Endothelial cell of umbilical vein (primary cell): ENCODE measurements at regions not wholly inside any gene's neighbourhood (a gene's known extent, or its start where the extent isn't known, plus 50 kb on each side); places are given as distances from the start of the nearest gene placed in this dataset.

Source experiments
- BruUV-seq: library from RNA; stranded (reverse); fragments of 400-500 nt; replicated peaks from 2 replicates; lab custom pipeline; 2021; lab: Mats Ljungman, UMichigan
- CTCF ChIA-PET: fragments of 300-600, 350-600 bp; sonication (Branson Sonifier 250); formaldehyde crosslinking; loops from one replicate; lab custom pipeline; 2021; ENCODE audit warnings: antibody characterized with exemption, inconsistent platforms; lab: Charles Lee
- POLR2A ChIA-PET: fragments of 300-600, 350-600 bp; sonication (Branson Sonifier 250); formaldehyde crosslinking; loops from one replicate; lab custom pipeline; 2021; ENCODE audit warnings: antibody characterized with exemption, inconsistent platforms; lab: Charles Lee
- DNase-seq: peaks from one replicate; pipeline ENCODE4 v3.0.0-alpha.2; 2011; ENCODE audit warnings: low read depth, low spot score
- FAIRE-seq: peaks from 2 replicates; lab custom pipeline; 2011; peaks lifted over from hg19 to GRCh38; lab: Jason Lieb, UNC
- H2AFZ ChIP-seq: 2 replicates; pipeline ENCODE4 v1.6.0; 2012; ENCODE audit warnings: low read depth, low read length, control low read depth, inconsistent platforms
- H3K27ac ChIP-seq: 2 replicates; pipeline ENCODE4 v1.5.1; 2011; ENCODE audit warnings: low read depth, mild to moderate bottlenecking, control low read depth, low read length, moderate library complexity; ENCODE audit not compliant: insufficient read depth
- H3K27me3 ChIP-seq, 2 experiments: 2 replicates each; pipeline versions ENCODE4 v1.6.0 to v1.6.1; 2011; ENCODE audit warnings: low read length in 2 of 2, mixed read lengths in 1 of 2; ENCODE audit not compliant: control insufficient read depth in 2 of 2, insufficient read depth in 2 of 2
- H3K36me3 ChIP-seq, 2 experiments: 2 replicates in 1 of 2; 3 replicates in 1 of 2; pipeline ENCODE4 v1.5.1; 2011; ENCODE audit warnings: low read length in 2 of 2, mild to moderate bottlenecking in 1 of 2, moderate library complexity in 1 of 2; ENCODE audit not compliant: control insufficient read depth in 2 of 2, insufficient read depth in 2 of 2; ENCODE audit errors: extremely low read depth in 1 of 2
- H3K4me1 ChIP-seq: 3 replicates; pipeline ENCODE4 v1.5.1; 2011; ENCODE audit warnings: mild to moderate bottlenecking, low read length; ENCODE audit not compliant: control insufficient read depth, insufficient read depth; ENCODE audit errors: extremely low read depth
- H3K4me2 ChIP-seq: 2 replicates; pipeline ENCODE4 v1.6.1; 2011; ENCODE audit warnings: low read length, control low read depth, mixed read lengths; ENCODE audit not compliant: insufficient read depth
- H3K4me3 ChIP-seq, 3 experiments: fragments of 200-600 bp in 1 of 3; sonication (generic), shearing (Covaris generic) in 1 of 3; replicated peaks in 1 of 3; 2 replicates each; pipeline ENCODE4 v1.5.1; 2011 to 2016; ENCODE audit warnings: control low read depth in 3 of 3, low read length in 3 of 3, mild to moderate bottlenecking in 2 of 3, inconsistent platforms in 1 of 3, low read depth in 1 of 3, moderate library complexity in 1 of 3; ENCODE audit not compliant: insufficient read depth in 1 of 3
- H3K79me2 ChIP-seq: 2 replicates; pipeline ENCODE4 v1.6.0; 2012; ENCODE audit warnings: low read length, inconsistent platforms; ENCODE audit not compliant: control insufficient read depth, insufficient read depth
- H3K9ac ChIP-seq: replicated peaks from 2 replicates; pipeline ENCODE3; 2011; ENCODE audit warnings: low read length, control low read depth; ENCODE audit not compliant: insufficient read depth; ENCODE audit errors: extremely low read depth
- H3K9me1 ChIP-seq: replicated peaks from 3 replicates; pipeline ENCODE4 v1.6.0; 2011; ENCODE audit warnings: mild to moderate bottlenecking, low read length; ENCODE audit not compliant: control insufficient read depth, insufficient read depth; ENCODE audit errors: extremely low read depth
- H3K9me3 ChIP-seq: replicated peaks from 2 replicates; pipeline ENCODE4 v1.5.1; 2012; ENCODE audit warnings: low read length, inconsistent platforms; ENCODE audit not compliant: control insufficient read depth, insufficient read depth
- H4K20me1 ChIP-seq: replicated peaks from 2 replicates; pipeline ENCODE3; 2011; ENCODE audit warnings: mild to moderate bottlenecking, low read length; ENCODE audit not compliant: control insufficient read depth, insufficient read depth; ENCODE audit errors: extremely low read depth
- EZH2 ChIP-seq: IDR thresholded peaks from 2 replicates; pipeline ENCODE4 v1.6.1; 2012; ENCODE audit warnings: borderline replicate concordance, low read depth, mild to moderate bottlenecking, moderate library complexity, low read length, inconsistent platforms; ENCODE audit not compliant: severe bottlenecking
- FOS ChIP-seq: IDR thresholded peaks from 2 replicates; pipeline ENCODE4 v1.6.1; 2011; ENCODE audit warnings: mild to moderate bottlenecking, low read length, moderate library complexity, borderline replicate concordance; ENCODE audit not compliant: insufficient read depth
- GATA2 ChIP-seq: IDR thresholded peaks from 2 replicates; pipeline ENCODE4 v1.7.0; 2011; ENCODE audit warnings: low read depth, mild to moderate bottlenecking, moderate library complexity, mixed read lengths, low read length; ENCODE audit not compliant: insufficient read length, insufficient read depth
- JUN ChIP-seq: IDR thresholded peaks from 2 replicates; pipeline ENCODE4 v1.6.1; 2011; ENCODE audit warnings: borderline replicate concordance, low read depth; ENCODE audit not compliant: insufficient read length, insufficient read depth
- MYC ChIP-seq: IDR thresholded peaks from one replicate; pipeline ENCODE4 v1.6.1; 2011; ENCODE audit warnings: mild to moderate bottlenecking, low read depth, low read length
- POLR2A ChIP-seq: IDR thresholded peaks from 2 replicates; pipeline ENCODE4 v1.6.1; 2012; ENCODE audit warnings: low read depth, mild to moderate bottlenecking, control low read depth, low read length
- POLR2AphosphoS5 ChIP-seq: IDR thresholded peaks from 2 replicates; pipeline ENCODE4 v1.6.1; 2012; ENCODE audit warnings: low read depth, mild to moderate bottlenecking, control low read depth, low read length, moderate library complexity; ENCODE audit not compliant: insufficient read depth
- dilution Hi-C: fragments of 300-500 bp; cut with MboI; formaldehyde crosslinking; loops from one replicate; pipeline ENCODE4 v1.15.0; 2019; ENCODE audit warnings: low sequenced_read_pairs; ENCODE audit not compliant: extremely low pct_ligation_motif_present
- intact Hi-C: fragments of 100-400 bp; cut with micrococcal nuclease; formaldehyde crosslinking; loops from one replicate; pipeline ENCODE4 v1.10.0; 2022
- TF ChIP-seq, protein P1 (sequence below), 2 donors: IDR thresholded peaks; 1 replicate in 1 of 2; 2 replicates in 1 of 2; pipeline ENCODE4 v1.5.1; 2011; ENCODE audit warnings: low read length in 2 of 2, mild to moderate bottlenecking in 2 of 2, moderate library complexity in 2 of 2, control low read depth in 1 of 2, inconsistent platforms in 1 of 2, low read depth in 1 of 2; ENCODE audit not compliant: insufficient read depth in 1 of 2; ENCODE audit errors: extremely low read depth in 1 of 2
- TF ChIP-seq, protein P2 (sequence below): IDR thresholded peaks from 2 replicates; pipeline ENCODE4 v1.6.1; 2011; ENCODE audit not compliant: insufficient read depth, insufficient read length

DNA sequence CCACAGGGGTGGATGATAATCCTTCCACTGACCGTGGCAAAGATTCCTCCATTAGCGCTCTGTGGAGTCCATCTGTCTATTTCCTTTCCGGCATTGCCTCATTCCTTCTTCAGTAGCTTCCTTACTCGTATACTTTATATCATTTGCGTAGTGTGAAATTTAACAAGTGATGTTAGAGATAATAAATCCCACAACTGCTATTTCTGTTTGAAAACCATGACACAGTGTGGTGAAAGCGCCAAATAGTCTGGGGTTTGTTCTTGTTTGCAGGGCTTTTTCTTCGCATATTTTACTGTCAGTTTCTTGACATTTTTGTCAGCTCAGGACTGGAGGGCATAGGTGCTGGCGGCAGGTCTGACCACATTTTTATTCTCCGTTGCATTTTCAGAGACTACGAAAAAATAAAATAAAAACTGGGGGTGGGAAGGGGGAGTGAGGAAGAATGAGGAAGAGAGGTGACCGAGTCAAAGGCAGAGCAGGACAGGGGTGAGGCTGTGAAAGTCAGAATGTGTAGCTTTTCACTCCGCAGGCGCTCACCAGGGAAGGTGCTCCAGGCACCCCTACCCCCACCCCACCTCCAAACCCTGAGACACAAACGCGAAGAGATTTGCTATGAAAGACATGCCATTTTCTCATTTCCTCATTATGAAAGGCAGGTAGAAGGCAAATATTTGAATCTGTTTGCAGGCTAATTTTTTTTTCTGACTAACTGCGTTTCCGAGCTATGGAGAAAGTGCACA is 965.0 kb downstream of the MCTP2 start:
- Histone ChIP-seq H3K27ac (no peak overlapping the region), H4K20me1 (no peaks in the 10 kb centered on the region), H3K79me2 (no peaks in the 10 kb centered on the region), H3K9ac (no peak overlapping the region), H2AFZ (no peak overlapping the region), H3K4me1 (no peaks in the 10 kb centered on the region), H3K9me3 (no peaks in the 10 kb centered on the region), H3K4me3 (no peak overlapping the region), H3K36me3 (no peaks in the 10 kb centered on the region), H3K4me2 (no peak overlapping the region), H3K27me3 (no peaks in the 10 kb centered on the region), H3K9me1 (no peaks in the 10 kb centered on the region)
- TF ChIP-seq FOS (no peak), EZH2 (no peak), POLR2AphosphoS5 (no peak), MYC (no peak), JUN (no peak), POLR2A (no peak), GATA2 (no peak)
- TF ChIP-seq, protein P1, sequence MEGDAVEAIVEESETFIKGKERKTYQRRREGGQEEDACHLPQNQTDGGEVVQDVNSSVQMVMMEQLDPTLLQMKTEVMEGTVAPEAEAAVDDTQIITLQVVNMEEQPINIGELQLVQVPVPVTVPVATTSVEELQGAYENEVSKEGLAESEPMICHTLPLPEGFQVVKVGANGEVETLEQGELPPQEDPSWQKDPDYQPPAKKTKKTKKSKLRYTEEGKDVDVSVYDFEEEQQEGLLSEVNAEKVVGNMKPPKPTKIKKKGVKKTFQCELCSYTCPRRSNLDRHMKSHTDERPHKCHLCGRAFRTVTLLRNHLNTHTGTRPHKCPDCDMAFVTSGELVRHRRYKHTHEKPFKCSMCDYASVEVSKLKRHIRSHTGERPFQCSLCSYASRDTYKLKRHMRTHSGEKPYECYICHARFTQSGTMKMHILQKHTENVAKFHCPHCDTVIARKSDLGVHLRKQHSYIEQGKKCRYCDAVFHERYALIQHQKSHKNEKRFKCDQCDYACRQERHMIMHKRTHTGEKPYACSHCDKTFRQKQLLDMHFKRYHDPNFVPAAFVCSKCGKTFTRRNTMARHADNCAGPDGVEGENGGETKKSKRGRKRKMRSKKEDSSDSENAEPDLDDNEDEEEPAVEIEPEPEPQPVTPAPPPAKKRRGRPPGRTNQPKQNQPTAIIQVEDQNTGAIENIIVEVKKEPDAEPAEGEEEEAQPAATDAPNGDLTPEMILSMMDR (IDR thresholded peaks at IDR 0.05; ENCODE audit: extremely low read depth in 1 of 2, insufficient read depth in 1 of 2, low read depth in 1 of 2, low read length in 2 of 2), result no peak
- TF ChIP-seq, protein P2, sequence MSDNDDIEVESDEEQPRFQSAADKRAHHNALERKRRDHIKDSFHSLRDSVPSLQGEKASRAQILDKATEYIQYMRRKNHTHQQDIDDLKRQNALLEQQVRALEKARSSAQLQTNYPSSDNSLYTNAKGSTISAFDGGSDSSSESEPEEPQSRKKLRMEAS, result no peak
- no TSS peak for BruUV-seq
- no peak for FAIRE-seq
- intact Hi-C loops (no loop called here), dilution Hi-C loops (no loop called here)
- CTCF ChIA-PET, result no interaction called here
- POLR2A ChIA-PET, result no interaction called here
- no peak for DNase-seq
